Astrocyte of the cerebellum (primary cell): ENCODE measurements at regions not wholly inside any gene's neighbourhood (a gene's known extent, or its start where the extent isn't known, plus 50 kb on each side); places are given as distances from the start of the nearest gene placed in this dataset.
"Not testable (repeated sequence)": the region's sequence is repeated elsewhere in the genome, so short reads cannot be mapped to it uniquely, and the experiment has no call there.

Experiments used
- DNase-seq: peaks from one replicate; pipeline ENCODE4 v3.0.0-alpha.2; 2011; ENCODE audit warnings: low read depth
- H3K4me3 ChIP-seq: 2 replicates; pipeline ENCODE4 v1.5.1; 2011; ENCODE audit warnings: mild to moderate bottlenecking, low read depth, low read length, moderate library complexity
- CTCF ChIP-seq: IDR thresholded peaks from 2 replicates; pipeline ENCODE4 v1.5.1; 2012; ENCODE audit warnings: low read length, low read depth, moderate library complexity, mild to moderate bottlenecking; ENCODE audit errors: missing control alignments
- in situ Hi-C: cut with HindIII; loops from 2 replicates; pipeline ENCODE4 v1.10.0; 2017; ENCODE audit warnings: low sequenced_read_pairs

GRCh38 chr12:31804185-31804504 lies 75.3 kb upstream of the AMN1 start:
- in situ Hi-C loops = no loop called here
- no peak for DNase-seq
- H3K4me3 ChIP-seq = no peak overlapping the region
- no peak for TF ChIP-seq CTCF

GRCh38 chr12:31803306-31804184 lies 74.7 kb upstream of the AMN1 start:
- in situ Hi-C loops = no loop called here
- TF ChIP-seq CTCF = no peak
- H3K4me3 ChIP-seq = no peak overlapping the region
- DNase-seq = no peak

GRCh38 chr12:31801872-31802271 lies 73.1 kb upstream of the AMN1 start:
- in situ Hi-C loops = no loop called here
- no peak overlapping the region for H3K4me3 ChIP-seq
- no peak for DNase-seq
- TF ChIP-seq CTCF = no peak

GRCh38 chr12:31797230-31797872 lies 68.5 kb upstream of the AMN1 start:
- in situ Hi-C loops = no loop called here
- no peak overlapping the region for H3K4me3 ChIP-seq
- DNase-seq = no peak
- TF ChIP-seq CTCF = no peak

GRCh38 chr12:31796270-31796951 lies 67.6 kb upstream of the AMN1 start:
- TF ChIP-seq CTCF = no peak
- no peak for DNase-seq
- in situ Hi-C loops = no loop called here
- no peak overlapping the region for H3K4me3 ChIP-seq

- in situ Hi-C loops = no loop called here
Observed at GRCh38 chr12:31794745-31795144, 65.9 kb upstream of the AMN1 start.

GRCh38 chr12:31791265-31791664 lies 62.4 kb upstream of the AMN1 start:
- in situ Hi-C loops, DNase-seq, H3K4me3 ChIP-seq: not testable (repeated sequence)

More at GRCh38 chr12:31794745-31795144, 65.9 kb upstream of the AMN1 start:
- DNase-seq = no peak
- no peak for TF ChIP-seq CTCF
- H3K4me3 ChIP-seq = no peak overlapping the region
